Natural killer cell (primary cell): ENCODE measurements at regions not wholly inside any gene's neighbourhood (a gene's known extent, or its start where the extent isn't known, plus 50 kb on each side); places are given as distances from the start of the nearest gene placed in this dataset.

Experiments used
- ATAC-seq, 3 donors: fragments of 150-1000 bp in 2 of 3; fragments of 200-7000 bp in 1 of 3; cut with Tn5 transposase; 1 replicate in 1 of 3; 2 replicates in 2 of 3; pipeline ENCODE4 v1.10.0; 2021; ENCODE audit warnings: mild to moderate bottlenecking in 2 of 3, moderate library complexity in 2 of 3
- DNase-seq, 2 donors: peaks; one replicate each; pipeline versions ENCODE4 v3.0.0 to v3.0.0-alpha.2; 2013 to 2021; ENCODE audit warnings: mixed read lengths in 1 of 2
- H3K27ac ChIP-seq: one replicate; pipeline ENCODE4 v1.5.1; 2013; ENCODE audit warnings: mild to moderate bottlenecking, low read length
- H3K27me3 ChIP-seq: one replicate; pipeline ENCODE4 v1.6.1; 2013; ENCODE audit warnings: low read length; ENCODE audit not compliant: control insufficient read depth, insufficient read depth
- H3K36me3 ChIP-seq: one replicate; pipeline ENCODE4 v1.6.1; 2013; ENCODE audit warnings: low read length; ENCODE audit not compliant: control insufficient read depth, insufficient read depth
- H3K4me1 ChIP-seq: one replicate; pipeline ENCODE4 v1.6.1; 2013; ENCODE audit warnings: low read length; ENCODE audit not compliant: control insufficient read depth, insufficient read depth
- H3K4me3 ChIP-seq: one replicate; pipeline ENCODE4 v1.5.1; 2013; ENCODE audit warnings: low read length
- H3K9me3 ChIP-seq: one replicate; pipeline ENCODE4 v1.6.1; 2013; ENCODE audit warnings: low read length; ENCODE audit not compliant: control insufficient read depth, insufficient read depth
- H3K27ac Mint-ChIP-seq, 2 donors: one replicate each; pipeline ENCODE4 v1.8.0; 2022; ENCODE audit warnings: mild to moderate bottlenecking in 2 of 2, mixed read lengths in 2 of 2, moderate library complexity in 1 of 2
- H3K27me3 Mint-ChIP-seq, 2 donors: one replicate each; pipeline ENCODE4 v1.8.0; 2022; ENCODE audit warnings: low read depth in 2 of 2, mixed read lengths in 2 of 2
- H3K36me3 Mint-ChIP-seq: one replicate; pipeline ENCODE4 v1.8.0; 2022; ENCODE audit warnings: mixed read lengths
- H3K4me1 Mint-ChIP-seq, 2 donors: one replicate each; pipeline ENCODE4 v1.8.0; 2022; ENCODE audit warnings: mixed read lengths in 2 of 2
- H3K4me3 Mint-ChIP-seq: one replicate; pipeline ENCODE4 v1.8.0; 2022; ENCODE audit warnings: mild to moderate bottlenecking, moderate library complexity, mixed read lengths
- H3K9me3 Mint-ChIP-seq, 2 donors: one replicate each; pipeline ENCODE4 v1.8.0; 2022; ENCODE audit warnings: mixed read lengths in 2 of 2
- WGBS: methylation state at CpG from one replicate; pipeline ENCODE4 v1.1.7; 2013; ENCODE audit warnings: missing lambda C conversion rate; ENCODE audit not compliant: insufficient coverage; 5-methylcytosine and 5-hydroxymethylcytosine counted together
- intact Hi-C: fragments of 100-400 bp; cut with micrococcal nuclease; formaldehyde crosslinking; loops from one replicate; pipeline ENCODE4 v1.14.2; 2022
- TF ChIP-seq, protein P1 (sequence below): fragments of 200-600 bp; IDR thresholded peaks from one replicate; pipeline ENCODE4 v1.8.0; 2022; ENCODE audit warnings: antibody characterized with exemption

DNA sequence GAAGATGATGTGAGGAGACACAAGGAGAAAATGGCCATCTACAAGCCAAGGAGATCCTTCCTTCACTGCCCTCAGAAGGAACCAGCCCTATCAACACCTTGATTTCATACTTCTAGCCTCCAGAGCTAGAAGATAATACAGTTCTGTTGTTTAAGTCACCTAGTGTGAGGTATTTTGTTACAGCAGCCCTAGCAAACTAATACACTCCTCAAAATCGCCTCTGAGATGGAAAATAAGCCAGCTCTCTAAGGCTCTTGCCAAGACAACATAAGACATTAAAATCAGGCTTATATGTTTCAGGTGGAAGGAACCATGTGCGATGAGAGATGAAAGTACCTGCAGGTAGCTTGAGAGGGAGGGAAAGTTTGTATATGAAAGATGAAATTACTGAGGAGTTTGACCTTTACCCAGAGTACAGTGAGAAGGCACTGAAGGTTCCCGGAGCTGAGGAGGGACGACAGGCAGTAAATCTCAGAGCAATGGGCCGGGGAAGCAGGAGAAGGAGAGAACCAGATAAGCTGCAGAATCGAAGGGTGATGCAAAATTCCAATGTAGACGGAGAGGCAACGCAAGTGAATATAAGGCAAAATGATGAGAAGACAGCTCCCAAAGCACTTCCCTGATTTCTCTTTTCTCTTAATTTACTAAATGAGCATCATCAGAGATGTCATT is 84.7 kb downstream of the HHIPL2 start:
- Mint-ChIP-seq H3K27ac (peak overlapping the region in 1 of 2 donors; percentile 80), H3K4me1 (peaks cover 8 to 11% of the 10 kb centered on the region in 2 donors), H3K27me3 (peaks cover 0 to 12% of the 10 kb centered on the region in 2 donors), H3K4me3 (peak overlapping the region; percentile 2), H3K36me3 (no peaks in the 10 kb centered on the region), H3K9me3 (no peaks in the 10 kb centered on the region)
- H3K4me3 ChIP-seq, result no peak overlapping the region
- WGBS, result 89% methylated on average over 8 of the region's 8 CpGs
- no peaks in the 10 kb centered on the region for H3K36me3 ChIP-seq
- DNase-seq, result no peak
- H3K27me3 ChIP-seq, result no peaks in the 10 kb centered on the region
- TF ChIP-seq, protein P1, sequence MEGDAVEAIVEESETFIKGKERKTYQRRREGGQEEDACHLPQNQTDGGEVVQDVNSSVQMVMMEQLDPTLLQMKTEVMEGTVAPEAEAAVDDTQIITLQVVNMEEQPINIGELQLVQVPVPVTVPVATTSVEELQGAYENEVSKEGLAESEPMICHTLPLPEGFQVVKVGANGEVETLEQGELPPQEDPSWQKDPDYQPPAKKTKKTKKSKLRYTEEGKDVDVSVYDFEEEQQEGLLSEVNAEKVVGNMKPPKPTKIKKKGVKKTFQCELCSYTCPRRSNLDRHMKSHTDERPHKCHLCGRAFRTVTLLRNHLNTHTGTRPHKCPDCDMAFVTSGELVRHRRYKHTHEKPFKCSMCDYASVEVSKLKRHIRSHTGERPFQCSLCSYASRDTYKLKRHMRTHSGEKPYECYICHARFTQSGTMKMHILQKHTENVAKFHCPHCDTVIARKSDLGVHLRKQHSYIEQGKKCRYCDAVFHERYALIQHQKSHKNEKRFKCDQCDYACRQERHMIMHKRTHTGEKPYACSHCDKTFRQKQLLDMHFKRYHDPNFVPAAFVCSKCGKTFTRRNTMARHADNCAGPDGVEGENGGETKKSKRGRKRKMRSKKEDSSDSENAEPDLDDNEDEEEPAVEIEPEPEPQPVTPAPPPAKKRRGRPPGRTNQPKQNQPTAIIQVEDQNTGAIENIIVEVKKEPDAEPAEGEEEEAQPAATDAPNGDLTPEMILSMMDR, result no peak
- no peak overlapping the region for H3K27ac ChIP-seq
- intact Hi-C loops, result loop anchor here (10.0 kb wide), 1 partner anchor 252 kb away; the partner anchor contains the start of genes AIDA and BROX
- ATAC-seq, result no peak
- peaks cover 3% of the 10 kb centered on the region for H3K9me3 ChIP-seq
- peaks cover 10% of the 10 kb centered on the region for H3K4me1 ChIP-seq

DNA sequence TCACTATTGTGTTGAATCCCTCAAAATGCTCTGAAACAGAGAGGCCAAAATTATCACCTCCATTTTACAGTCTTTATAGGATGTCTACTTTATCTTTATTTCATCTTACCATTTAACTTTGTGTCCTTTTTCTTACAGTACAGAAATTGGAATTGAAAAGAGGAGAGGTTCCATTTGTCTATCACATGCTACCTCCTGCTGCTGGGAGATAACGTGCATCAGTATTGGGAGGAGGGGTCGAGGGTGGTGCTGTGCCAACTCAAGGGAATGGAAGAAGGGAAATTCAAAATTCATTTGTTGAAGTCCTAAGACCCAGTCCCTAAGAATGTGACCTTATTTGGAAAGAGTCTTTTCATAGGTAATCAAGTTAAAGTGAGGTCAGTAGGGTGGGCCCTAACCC is 85.3 kb downstream of the HHIPL2 start:
- no peak overlapping the region for H3K27ac ChIP-seq
- Mint-ChIP-seq H3K4me1 (peaks cover 8 to 11% of the 10 kb centered on the region in 2 donors), H3K4me3 (no peak overlapping the region), H3K9me3 (peaks cover 0 to under 1% of the 10 kb centered on the region in 2 donors), H3K27ac (no peak overlapping the region), H3K27me3 (peaks cover 0 to 12% of the 10 kb centered on the region in 2 donors), H3K36me3 (peaks cover under 1% of the 10 kb centered on the region)
- ATAC-seq, result no peak
- intact Hi-C loops, result loop anchor here (10.0 kb wide), 1 partner anchor 252 kb away; the partner anchor contains the start of genes AIDA and BROX
- no peak overlapping the region for H3K4me3 ChIP-seq
- 71% methylated on average over 2 of the region's 2 CpGs for WGBS
- H3K9me3 ChIP-seq, result peaks cover 9% of the 10 kb centered on the region
- H3K36me3 ChIP-seq, result no peaks in the 10 kb centered on the region
- TF ChIP-seq, protein P1, result no peak
- H3K27me3 ChIP-seq, result no peaks in the 10 kb centered on the region
- H3K4me1 ChIP-seq, result peaks cover 10% of the 10 kb centered on the region
- DNase-seq, result no peak

DNA sequence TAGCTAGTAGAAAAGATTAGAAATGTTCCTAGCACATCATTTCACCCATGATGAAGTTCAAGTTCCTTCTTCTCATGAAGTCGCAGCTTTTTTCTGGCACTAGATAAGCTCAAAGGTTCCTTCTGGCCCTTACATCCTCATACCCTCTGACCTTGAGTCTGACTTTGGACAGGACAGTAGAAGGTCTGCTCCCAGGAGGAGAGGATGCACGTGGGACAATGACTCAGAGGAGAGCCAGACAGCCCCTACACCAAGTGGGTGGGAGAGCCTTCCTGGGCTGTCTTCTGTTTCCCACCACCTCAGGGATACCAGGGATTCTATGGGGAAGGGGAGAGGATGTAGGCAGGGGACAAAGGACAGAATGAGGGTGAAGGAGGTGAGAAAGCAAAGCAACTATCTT is 86.0 kb downstream of the HHIPL2 start:
- peaks cover 6 to 7% of the 10 kb centered on the region in 2 donors for H3K9me3 Mint-ChIP-seq
- peaks cover 0 to 12% of the 10 kb centered on the region in 2 donors for H3K27me3 Mint-ChIP-seq
- H3K4me1 ChIP-seq, result peaks cover 10% of the 10 kb centered on the region
- no peak overlapping the region for H3K4me3 Mint-ChIP-seq
- WGBS, result 100% methylated on average over 2 of the region's 2 CpGs
- DNase-seq (no peak), ATAC-seq (no peak)
- intact Hi-C loops, result loop anchor here (10.0 kb wide), 1 partner anchor 253 kb away; the partner anchor contains the start of genes AIDA and BROX
- no peak overlapping the region for H3K27ac ChIP-seq
- H3K4me1 Mint-ChIP-seq, result peaks cover 8 to 11% of the 10 kb centered on the region in 2 donors
- H3K36me3 Mint-ChIP-seq, result peaks cover 7% of the 10 kb centered on the region
- no peak overlapping the region for H3K4me3 ChIP-seq
- no peaks in the 10 kb centered on the region for H3K36me3 ChIP-seq
- H3K9me3 ChIP-seq, result peaks cover 10% of the 10 kb centered on the region
- TF ChIP-seq, protein P1, result no peak
- no peak overlapping the region for H3K27ac Mint-ChIP-seq
- H3K27me3 ChIP-seq, result no peaks in the 10 kb centered on the region
